Liver (tissue), 3 donors: ENCODE measurements at regions not wholly inside any gene's neighbourhood (a gene's known extent, or its start where the extent isn't known, plus 50 kb on each side); places are given as distances from the start of the nearest gene placed in this dataset.

Experiments used
- CTCF ChIP-seq: fragments of 150-350 bp; IDR thresholded peaks from 2 replicates; pipeline ENCODE4 v1.5.1; 2017; ENCODE audit warnings: improper control_type of control experiment, low read depth, low read length; ENCODE audit not compliant: missing input control
- FOXA1 ChIP-seq: IDR thresholded peaks from 2 replicates; pipeline ENCODE4 v1.6.1; 2016; ENCODE audit warnings: antibody characterized with exemption
- JUND ChIP-seq, 2 donors: IDR thresholded peaks; 2 replicates each; pipeline ENCODE4 v1.6.1; 2016; ENCODE audit warnings: antibody characterized with exemption in 2 of 2
- RAD21 ChIP-seq, 2 donors: IDR thresholded peaks; 2 replicates each; pipeline ENCODE4 v1.6.1; 2016; ENCODE audit warnings: antibody characterized with exemption in 2 of 2, mild to moderate bottlenecking in 2 of 2
- REST ChIP-seq: IDR thresholded peaks from 2 replicates; pipeline ENCODE4 v1.6.1; 2016; ENCODE audit warnings: antibody characterized with exemption, mild to moderate bottlenecking
- YY1 ChIP-seq: IDR thresholded peaks from 2 replicates; pipeline ENCODE4 v1.6.1; 2016; ENCODE audit warnings: antibody characterized with exemption, mild to moderate bottlenecking
- donor health status: healthy.
- donor health status: healthy.

GRCh38 chr15:70423267-70423666 is 325.6 kb upstream of the TLE3 start:
- no peak for TF ChIP-seq YY1
- TF ChIP-seq FOXA1: no peak
- TF ChIP-seq REST: no peak
- TF ChIP-seq CTCF: no peak
- TF ChIP-seq RAD21 (IDR thresholded peaks at IDR 0.05): no peak
- TF ChIP-seq JUND (IDR thresholded peaks at IDR 0.05): no peak
